ENCODE measurements at regions not wholly inside any gene's neighbourhood (a gene's known extent, or its start where the extent isn't known, plus 50 kb on each side); places are given as distances from the start of the nearest gene placed in this dataset.

- Histone ChIP-seq H2AFZ (ENCODE audit: control insufficient read depth, low read length) (no peak overlapping the region), H3K9ac (ENCODE audit: control insufficient read depth, extremely low read depth, insufficient read depth, low read length) (no peak overlapping the region), H3K27ac (ENCODE audit: control insufficient read depth, insufficient read depth, low read length) (no peak overlapping the region), H3K27me3 (ENCODE audit: control insufficient read depth, extremely low read depth, insufficient read depth, low read length) (peaks cover 25% of the 10 kb centered on the region), H3K9me1 (ENCODE audit: control insufficient read depth, extremely low read depth, insufficient read depth, low read length) (no peaks in the 10 kb centered on the region), H3K4me1 (ENCODE audit: control insufficient read depth, extremely low read depth, insufficient read depth, low read length) (no peaks in the 10 kb centered on the region), H3K79me2 (ENCODE audit: control insufficient read depth, insufficient read depth, low read length) (no peaks in the 10 kb centered on the region), H3K36me3 (ENCODE audit: control insufficient read depth in 2 of 2, extremely low read depth in 1 of 2, insufficient read depth in 2 of 2, low read length in 2 of 2) (no peaks in the 10 kb centered on the region), H3K4me3 (ENCODE audit: control insufficient read depth in 2 of 3, extremely low read depth in 1 of 3, insufficient read depth in 2 of 3, low read depth in 1 of 3, low read length in 3 of 3) (no peak overlapping the region), H4K20me1 (ENCODE audit: control insufficient read depth, extremely low read depth, insufficient read depth, low read length) (no peaks in the 10 kb centered on the region), H3K4me2 (ENCODE audit: control insufficient read depth, extremely low read depth, insufficient read depth, low read depth, low read length) (no peak overlapping the region), H3K9me3 (ENCODE audit: control insufficient read depth, low read depth, low read length) (no peaks in the 10 kb centered on the region)
- TF ChIP-seq EZH2 (IDR thresholded peaks at IDR 0.05; ENCODE audit: low read length) (no peak), CTCF (optimal IDR thresholded peaks at IDR 0.05 in 1 of 3, IDR thresholded peaks at IDR 0.05 in 1 of 3, conservative IDR thresholded peaks at IDR 0.05 in 1 of 3; ENCODE audit: extremely low read depth in 1 of 3, insufficient read depth in 2 of 3, low read length in 3 of 3) (no peak)
- dilution Hi-C loops (cut with MboI; ENCODE audit: extremely low pct_ligation_motif_present, low sequenced_read_pairs), result no loop called here
- no peak for DNase-seq (ENCODE audit: low read depth, low spot score)
- FAIRE-seq, result no peak
Measured at GRCh38 chr15:69898243-69898642, 199.5 kb downstream of the TLE3 start.

GRCh38 chr15:69902414-69903062 lies 195.2 kb downstream of the TLE3 start:
- no peak overlapping the region for H2AFZ ChIP-seq (ENCODE audit: control insufficient read depth, low read length)
- FAIRE-seq (no peak), DNase-seq (ENCODE audit: low read depth, low spot score) (no peak)
- no peak overlapping the region for H3K4me3 ChIP-seq (ENCODE audit: control insufficient read depth in 2 of 3, extremely low read depth in 1 of 3, insufficient read depth in 2 of 3, low read depth in 1 of 3, low read length in 3 of 3)
- H3K4me1 ChIP-seq (ENCODE audit: control insufficient read depth, extremely low read depth, insufficient read depth, low read length), result no peaks in the 10 kb centered on the region
- H3K27ac ChIP-seq (ENCODE audit: control insufficient read depth, insufficient read depth, low read length), result no peak overlapping the region
- dilution Hi-C loops (cut with MboI; ENCODE audit: extremely low pct_ligation_motif_present, low sequenced_read_pairs), result no loop called here
- no peaks in the 10 kb centered on the region for H3K9me3 ChIP-seq (ENCODE audit: control insufficient read depth, low read depth, low read length)
- H3K27me3 ChIP-seq (ENCODE audit: control insufficient read depth, extremely low read depth, insufficient read depth, low read length), result no peaks in the 10 kb centered on the region
- TF ChIP-seq CTCF (optimal IDR thresholded peaks at IDR 0.05 in 1 of 3, IDR thresholded peaks at IDR 0.05 in 1 of 3, conservative IDR thresholded peaks at IDR 0.05 in 1 of 3; ENCODE audit: extremely low read depth in 1 of 3, insufficient read depth in 2 of 3, low read length in 3 of 3) (no peak), EZH2 (IDR thresholded peaks at IDR 0.05; ENCODE audit: low read length) (no peak)
- no peak overlapping the region for H3K9ac ChIP-seq (ENCODE audit: control insufficient read depth, extremely low read depth, insufficient read depth, low read length)
- no peak overlapping the region for H3K4me2 ChIP-seq (ENCODE audit: control insufficient read depth, extremely low read depth, insufficient read depth, low read depth, low read length)
- no peaks in the 10 kb centered on the region for H3K9me1 ChIP-seq (ENCODE audit: control insufficient read depth, extremely low read depth, insufficient read depth, low read length)
- no peaks in the 10 kb centered on the region for H4K20me1 ChIP-seq (ENCODE audit: control insufficient read depth, extremely low read depth, insufficient read depth, low read length)
- H3K36me3 ChIP-seq (ENCODE audit: control insufficient read depth in 2 of 2, extremely low read depth in 1 of 2, insufficient read depth in 2 of 2, low read length in 2 of 2), result no peaks in the 10 kb centered on the region
- H3K79me2 ChIP-seq (ENCODE audit: control insufficient read depth, insufficient read depth, low read length), result no peaks in the 10 kb centered on the region

Measured in keratinocyte (primary cell).